ENCODE measurements at regions not wholly inside any gene's neighbourhood (a gene's known extent, or its start where the extent isn't known, plus 50 kb on each side); places are given as distances from the start of the nearest gene placed in this dataset.
"Not testable (repeated sequence)": the region's sequence is repeated elsewhere in the genome, so short reads cannot be mapped to it uniquely, and the experiment has no call there.

DNA sequence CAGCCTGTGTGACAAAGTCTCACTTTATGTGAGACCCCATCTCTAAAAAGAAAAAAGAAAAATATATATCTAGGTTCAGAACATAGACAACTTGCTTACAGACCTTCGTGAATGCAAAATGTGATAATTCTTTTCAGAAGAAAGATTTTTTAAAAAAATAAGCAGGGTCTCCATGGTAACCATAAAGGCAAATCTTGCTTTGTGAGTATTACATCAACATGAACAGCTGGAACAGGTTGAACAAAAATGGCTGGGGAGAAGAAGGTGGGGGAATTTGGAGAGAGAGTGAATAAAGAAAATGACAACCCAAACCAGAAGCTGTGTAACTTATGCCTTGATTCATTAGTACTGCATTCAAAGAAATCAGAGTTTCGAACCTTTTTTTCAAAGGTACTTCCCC is 125.2 kb upstream of the RAP2B start:
- DNase-seq, result no peak

DNA sequence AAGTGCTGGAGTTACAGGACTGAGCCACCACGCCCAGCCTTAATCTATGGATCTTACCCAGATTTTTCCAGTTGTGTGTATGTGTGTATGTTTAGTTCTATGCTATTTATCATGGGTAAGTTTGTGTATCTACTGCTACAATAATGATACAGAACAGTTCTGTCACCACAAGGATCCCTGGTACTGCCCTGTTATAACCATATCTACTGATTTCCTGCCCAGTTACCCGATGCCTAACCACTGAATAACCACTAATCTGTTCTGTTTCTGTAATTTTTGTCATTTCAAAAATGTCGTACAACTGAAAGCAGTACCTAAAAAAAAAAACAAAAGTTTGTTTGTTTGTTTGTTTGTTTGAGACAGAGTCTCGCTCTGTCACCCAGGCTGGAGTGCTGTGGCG is 123.7 kb upstream of the RAP2B start:
- no peak for DNase-seq

DNA sequence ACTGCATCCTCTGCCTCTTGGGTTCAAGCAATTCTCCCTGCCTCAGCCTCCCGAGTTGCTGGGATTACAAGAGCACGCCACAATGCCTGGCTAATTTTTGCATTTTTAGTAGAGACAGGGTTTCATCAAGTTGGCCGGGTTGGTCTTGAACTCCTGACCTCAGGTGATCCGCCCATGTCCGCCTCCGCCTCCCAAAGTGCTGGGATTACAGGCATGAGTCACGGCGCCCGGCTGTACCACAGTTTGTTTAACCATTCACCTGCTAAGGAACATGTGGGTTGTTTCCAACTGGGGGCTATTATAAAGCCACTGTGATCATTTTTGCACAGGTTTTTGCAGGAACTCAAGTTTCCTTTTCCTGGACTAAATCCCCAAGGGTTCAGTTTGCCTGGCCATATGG is 123.2 kb upstream of the RAP2B start:
- no peak for DNase-seq

DNA sequence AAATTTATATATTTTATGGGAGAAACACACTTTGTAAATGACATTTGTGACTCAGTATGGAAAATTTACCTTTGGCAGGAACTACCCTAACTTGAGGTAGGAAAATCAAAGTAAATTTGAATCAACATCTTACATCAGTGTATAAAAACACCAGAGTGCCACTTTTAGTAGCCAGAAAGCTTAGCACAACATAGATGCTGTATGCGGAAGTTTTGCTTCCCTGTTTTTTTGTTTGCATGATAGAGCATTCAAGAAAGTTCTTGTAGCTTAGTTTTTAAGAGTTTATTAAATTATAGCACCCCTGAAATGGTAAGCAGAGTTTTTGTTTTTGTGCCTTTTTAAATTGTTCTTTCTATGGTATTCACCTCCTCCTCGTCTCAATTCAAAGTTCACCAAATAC is 120.8 kb upstream of the RAP2B start:
- DNase-seq, result no peak

DNA sequence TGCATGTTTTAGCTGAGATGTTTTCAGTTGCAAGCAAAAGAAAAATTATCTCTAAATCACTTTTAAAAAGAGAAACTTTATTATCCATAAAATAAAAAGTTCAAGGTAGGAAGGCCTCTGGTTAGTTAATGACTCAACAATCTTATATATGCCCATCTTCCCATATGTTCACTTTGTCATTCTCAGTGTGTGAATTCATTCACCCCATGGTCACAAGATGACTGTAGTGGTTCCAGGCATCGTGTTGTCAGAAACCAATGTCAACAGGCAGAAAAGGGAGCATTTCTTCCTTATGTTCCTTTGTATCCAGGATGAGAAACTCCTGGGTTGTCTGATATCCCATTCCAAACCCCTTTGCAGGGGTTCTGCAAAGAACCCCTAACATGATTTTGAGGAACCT is 119.9 kb upstream of the RAP2B start:
- no peak for DNase-seq

DNA sequence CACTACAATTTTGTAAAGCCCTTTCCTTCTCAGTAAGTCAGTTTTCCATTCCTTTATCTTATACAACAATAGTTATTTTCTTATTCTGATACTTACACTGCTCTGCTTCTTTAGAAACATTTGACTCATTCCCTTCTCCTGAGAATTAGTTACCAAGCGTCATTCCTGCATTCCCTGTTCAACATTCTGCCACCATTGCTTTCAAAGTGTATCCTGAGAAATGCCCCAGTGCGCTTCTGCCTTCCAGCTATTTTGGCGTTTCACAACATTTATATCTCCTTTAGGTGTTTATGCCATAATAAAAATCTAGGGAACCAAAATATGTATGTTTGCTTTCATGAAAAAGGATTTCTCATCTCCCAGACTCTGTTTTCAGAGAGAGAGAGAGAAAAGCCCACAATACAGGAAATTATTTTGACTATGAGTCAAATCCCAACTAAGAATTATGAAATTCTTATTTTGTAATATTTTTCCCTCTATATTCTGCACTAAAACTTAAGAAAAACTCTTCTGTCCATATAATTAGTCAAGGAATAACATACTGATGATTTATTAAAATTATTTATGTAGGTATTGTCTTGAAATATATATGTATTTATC is 118.2 kb upstream of the RAP2B start:
- DNase-seq, result no peak

DNA sequence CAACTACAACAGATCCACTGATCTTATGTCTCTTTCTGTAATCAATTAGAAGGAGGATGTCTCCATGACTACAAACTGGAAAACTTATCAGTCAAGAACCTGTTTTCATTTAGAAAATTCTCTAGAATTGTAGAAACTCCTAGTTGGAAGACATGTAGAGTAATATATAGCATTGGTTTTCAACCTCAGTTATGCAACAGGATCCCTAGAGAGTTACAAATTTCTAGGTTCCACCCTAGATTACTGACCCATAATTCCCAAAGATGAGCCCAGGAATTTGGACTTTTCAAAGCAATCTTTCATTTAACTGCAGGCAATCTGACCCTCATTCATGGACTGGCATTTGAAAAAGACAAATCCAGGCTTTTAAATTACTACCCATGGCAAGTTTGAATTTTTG is 116.9 kb upstream of the RAP2B start:
- no peak for DNase-seq

DNA sequence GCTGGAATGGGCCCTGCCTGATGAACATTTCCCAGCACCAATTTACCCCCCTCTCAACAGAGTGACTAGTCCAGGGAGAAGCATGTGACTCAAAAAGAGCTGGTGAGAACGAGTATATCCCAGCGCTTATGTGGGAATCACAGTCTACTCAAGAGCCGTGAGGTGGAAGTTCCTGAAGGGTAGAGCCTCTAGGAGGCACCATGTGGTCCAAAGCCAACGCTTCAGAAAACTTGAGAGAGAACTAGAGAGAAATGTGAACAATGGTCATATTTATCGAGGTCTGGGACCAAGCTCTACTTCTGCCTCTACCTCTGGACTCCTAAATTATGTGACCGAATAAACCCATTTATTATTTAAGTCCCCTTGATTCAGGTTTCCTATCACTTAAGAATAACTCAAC is 111.0 kb upstream of the RAP2B start:
- DNase-seq, result no peak

DNA sequence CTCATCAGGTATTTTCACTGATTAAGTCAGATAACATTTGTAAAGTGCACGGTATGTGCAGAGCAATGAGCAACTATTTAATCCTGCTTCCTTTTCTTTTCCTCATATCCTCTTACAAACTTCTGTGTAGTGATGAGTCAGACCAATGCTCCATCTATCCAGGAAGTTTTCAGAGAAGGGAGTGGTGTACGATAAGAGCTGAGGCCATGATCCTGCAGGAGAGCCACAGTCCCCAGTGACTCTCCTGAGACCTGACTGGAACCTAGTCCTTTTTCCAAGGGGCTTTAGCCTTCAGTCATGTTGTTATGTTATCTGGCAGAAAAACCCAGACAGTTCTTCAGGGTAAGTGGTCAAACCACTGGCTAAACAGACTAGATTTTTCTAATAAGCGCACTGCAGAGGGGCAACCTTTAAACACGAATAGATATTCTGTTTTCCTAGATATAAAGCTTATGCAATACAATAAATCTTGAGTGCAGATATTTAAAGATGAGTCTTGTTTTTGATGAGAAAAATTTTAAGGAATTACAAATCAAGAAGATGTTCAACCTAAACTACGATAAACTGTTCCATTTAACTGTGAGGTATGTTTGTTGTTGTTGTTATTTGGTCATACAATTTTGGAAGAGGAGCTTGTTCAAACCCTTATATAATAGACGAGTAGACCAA is 110.5 kb upstream of the RAP2B start:
- DNase-seq, result no peak

DNA sequence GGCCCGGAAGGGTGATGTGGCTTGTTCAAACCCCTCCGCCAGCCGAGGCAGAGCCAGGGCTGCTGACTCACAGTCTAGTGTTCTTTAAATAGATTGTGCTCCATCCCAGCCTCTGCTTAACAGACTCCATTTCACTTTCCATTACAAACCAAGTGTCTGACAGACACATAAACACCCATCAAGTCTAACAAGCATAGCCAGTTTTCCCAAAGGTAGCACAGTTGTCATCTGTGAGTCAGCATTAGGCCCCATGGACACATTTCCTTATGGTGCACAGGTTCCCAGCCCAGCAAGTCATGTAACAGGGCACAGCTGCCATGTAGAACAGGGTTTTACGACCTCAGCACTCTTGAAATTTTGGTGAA is 109.9 kb upstream of the RAP2B start:
- no peak for DNase-seq

DNA sequence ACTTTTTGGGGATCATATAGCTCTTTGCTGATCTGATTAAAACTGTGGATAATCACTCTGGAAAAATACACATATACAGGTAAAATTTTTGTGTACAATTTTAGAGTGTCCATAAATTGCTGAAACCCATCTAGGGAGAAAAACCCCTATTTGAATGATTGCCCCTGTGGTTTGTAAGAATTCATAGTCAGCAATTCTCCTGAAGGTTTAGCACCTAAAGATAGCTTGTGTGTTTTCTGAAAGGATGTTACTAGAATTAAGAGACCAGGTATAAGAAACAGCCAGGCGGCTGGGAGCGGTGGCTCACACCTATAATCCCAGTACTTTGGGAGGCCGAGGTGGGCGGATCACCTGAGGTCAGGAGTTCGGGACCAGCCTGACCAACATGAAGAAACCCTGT is 106.8 kb upstream of the RAP2B start:
- DNase-seq, result no peak

DNA sequence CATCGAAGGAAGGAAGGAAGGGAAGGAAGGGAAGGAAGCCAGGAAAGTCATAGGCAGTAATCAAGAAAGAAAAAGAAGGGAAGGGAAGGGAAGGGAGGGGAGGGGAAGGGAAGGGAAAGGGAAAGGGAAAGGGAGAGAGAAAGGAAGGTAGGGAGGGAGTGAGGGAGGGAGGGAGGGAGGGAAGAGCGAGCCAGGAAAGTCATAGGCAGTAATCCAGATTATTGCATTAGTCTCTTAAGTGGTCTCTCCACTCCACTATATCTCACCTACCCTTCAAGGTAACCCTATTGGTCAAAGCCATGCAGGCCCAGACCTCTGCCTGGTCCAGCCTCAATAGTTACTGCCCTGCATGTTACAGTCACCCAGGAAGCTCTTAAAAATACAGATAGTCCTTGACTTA is 106.2 kb upstream of the RAP2B start:
- DNase-seq, result no peak

DNA sequence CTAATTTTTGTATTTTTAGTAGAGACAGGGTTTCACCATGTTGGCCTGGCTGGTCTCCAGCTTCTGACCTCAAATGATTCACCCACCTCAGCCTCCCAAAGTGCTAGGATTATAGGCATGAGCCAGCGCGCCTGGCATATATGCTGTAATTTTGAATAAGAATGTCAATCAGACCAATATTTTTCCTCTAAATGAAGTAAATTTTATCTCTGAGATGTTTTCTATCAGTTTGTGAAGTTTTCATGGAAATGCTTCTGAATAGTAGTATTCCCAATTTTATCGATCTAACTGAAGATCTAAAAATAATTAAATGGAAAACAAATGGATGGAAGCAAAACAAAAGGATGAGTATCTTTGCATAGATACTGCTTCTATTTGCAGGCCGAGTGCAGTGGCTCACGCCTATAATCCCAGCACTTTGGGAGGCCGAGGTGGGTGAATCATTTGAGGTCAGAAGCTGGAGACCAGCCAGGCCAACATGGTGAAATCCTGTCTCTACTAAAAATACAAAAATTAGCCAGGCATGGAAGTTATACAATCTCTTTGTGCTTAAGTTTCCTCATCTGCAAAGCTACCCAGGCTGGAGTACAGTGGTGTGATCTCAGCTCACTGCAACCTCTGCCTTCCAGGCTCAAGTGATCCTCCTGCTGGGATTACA is 103.9 kb upstream of the RAP2B start:
- DNase-seq, result not testable (repeated sequence)

DNA sequence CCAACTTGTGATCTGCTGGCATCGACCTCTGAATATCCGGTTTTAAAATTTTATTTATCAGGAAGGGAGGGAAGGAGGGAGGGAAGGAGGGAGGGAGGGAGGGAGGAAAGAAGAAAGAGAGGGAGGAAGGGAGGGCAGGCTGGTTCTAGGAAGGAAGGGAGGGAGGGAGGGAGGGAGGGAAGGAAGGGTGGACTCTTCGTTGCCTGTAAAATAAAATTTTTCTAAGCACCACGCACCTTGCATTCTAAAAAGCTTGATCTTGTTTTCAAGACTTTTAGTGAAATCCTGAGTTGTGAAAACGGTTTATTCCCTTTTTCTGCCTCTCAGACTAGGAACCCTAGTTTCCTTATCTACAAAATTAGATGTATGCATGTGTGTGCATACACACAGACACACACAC is 101.7 kb upstream of the RAP2B start:
- DNase-seq, result no peak

DNA sequence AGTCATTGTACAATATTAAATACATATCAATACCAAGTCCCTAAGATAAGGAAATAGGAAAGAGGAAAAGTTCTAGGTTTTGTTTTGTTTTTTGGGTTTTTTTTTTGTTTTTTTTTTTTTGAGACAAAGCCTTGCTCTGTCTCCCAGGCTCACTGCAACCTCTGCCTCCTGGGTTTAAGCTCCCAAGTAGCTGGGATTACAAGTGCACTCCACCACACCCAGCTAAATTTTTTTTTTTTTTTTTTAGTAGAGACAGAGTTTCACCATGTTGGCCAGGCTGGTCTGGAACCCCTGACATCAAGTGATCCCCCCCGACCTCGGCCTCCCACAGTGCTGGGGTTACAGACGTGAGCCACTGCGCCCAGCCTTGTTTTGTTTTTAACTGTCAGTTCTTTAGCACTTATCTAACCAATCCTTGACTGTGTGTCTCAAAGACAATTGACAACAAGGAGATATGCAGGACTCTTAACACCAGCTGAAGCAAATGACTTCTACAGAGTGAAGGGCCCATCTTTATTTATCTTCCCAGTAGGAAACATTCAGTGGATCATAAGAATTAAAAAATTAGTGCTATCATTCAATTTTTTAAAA is 100.0 kb upstream of the RAP2B start:
- DNase-seq, result no peak

DNA sequence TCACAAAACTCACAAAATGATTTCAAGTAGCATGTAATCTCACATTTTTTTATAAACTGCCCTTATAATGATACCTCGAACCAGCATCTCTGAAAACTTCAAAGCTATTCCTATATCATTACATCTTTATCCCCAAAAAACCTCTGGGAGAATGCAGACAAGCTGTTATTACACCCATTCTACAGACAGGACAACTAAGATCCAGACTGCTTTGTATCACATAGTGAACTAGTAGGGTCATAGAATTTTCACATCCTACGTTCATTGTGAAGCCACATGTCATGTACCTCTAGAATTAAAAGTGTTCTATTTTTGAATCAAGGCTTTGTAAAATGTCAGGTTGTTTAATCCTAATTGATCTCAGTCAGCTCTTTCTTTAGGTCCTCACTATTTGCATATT is 98.7 kb upstream of the RAP2B start:
- DNase-seq, result no peak

DNA sequence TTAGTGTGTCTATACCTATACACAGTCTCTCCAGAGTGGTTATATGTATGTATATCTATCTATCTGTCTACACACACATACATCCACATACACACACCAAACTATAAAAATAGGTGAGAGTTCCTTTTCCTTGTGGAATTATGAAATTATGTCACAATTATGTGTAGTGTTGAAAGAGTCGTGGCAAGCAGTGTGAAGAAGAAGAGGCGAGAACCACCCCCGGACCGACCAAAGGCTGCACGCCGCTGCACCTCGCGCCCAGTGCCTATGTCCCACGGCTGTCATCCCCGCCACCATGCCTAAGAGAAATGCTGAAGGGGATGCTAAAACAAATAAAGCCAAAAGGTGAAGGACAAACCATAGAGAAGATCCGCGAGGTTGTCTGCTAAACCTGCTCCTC is 95.0 kb upstream of the RAP2B start:
- DNase-seq, result no peak

DNA sequence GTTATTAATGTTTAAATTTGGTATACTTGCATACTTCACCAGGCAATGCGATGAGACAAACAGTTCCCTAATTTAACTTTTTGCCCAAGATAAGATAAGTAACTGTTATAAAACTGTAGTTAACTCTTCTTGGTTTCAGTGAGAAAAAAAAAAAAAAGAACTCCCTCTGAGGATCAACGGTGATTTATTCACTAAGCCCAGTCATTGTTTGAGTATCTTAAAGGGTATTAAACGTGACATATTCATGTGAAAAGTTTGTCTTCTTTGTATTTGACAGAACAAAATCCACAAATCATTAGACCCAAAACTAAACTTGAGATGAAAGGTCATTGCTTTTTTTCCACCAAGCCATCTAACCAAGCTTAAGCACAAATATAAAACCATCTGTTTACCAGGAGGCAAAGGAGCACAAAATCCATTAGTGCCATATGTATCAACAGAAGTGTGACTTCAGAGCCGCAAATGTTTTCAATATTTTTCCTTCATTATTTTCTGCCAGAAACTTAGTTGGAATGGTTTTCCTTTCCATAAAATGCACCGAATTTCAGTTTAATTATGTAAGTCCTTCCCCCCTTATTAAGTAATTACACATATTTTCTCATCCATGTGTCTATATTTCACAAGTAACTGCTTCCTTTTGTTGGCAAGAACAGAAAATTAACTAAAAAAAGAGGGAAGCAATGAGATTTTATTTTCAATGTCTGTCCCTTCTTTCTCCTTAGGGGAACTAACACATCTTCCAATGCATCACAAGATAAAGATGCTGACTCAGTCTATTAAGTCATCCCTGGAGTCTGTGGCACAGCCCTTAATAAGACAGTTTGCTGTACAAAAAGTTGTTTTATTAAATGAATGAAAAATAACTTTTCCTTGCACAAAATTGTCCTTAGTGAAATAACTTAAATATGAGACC is 92.2 kb upstream of the RAP2B start:
- no peak for DNase-seq

DNA sequence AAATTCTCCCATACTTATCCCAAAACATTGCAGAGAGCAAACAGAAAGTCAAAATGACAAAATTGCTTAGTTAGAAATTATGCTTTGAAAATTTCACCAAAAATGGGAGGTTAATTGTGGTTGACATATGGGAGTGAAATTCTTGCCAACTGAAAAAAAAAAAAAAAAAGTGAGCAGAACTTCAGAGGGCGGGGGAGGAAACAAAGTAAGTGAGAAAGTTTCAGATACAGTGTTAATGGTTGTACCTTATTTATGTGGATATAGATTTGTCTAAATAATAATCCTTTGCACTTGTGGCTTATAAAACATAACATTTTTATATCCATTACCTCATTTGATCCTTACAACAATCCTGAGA is 91.5 kb upstream of the RAP2B start:
- DNase-seq, result no peak

DNA sequence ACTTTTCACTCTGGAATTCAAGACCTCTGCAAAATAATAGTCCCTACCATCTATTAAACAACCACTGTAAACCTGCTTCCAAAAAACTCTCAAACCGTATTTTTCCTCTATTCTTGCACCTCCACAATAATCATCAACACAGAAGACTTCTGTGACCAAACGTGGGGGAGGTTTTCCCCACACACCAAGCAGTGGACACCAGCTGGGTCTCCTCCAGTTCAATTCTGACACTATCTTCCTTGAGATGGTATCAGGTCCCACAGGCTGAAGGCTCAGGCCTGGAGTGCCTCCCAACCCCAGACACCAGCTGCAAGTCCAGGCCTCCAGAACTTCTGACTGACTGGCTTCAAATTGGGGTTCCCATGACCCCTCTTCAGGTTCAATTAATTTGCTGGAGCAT is 89.6 kb upstream of the RAP2B start:
- no peak for DNase-seq

DNA sequence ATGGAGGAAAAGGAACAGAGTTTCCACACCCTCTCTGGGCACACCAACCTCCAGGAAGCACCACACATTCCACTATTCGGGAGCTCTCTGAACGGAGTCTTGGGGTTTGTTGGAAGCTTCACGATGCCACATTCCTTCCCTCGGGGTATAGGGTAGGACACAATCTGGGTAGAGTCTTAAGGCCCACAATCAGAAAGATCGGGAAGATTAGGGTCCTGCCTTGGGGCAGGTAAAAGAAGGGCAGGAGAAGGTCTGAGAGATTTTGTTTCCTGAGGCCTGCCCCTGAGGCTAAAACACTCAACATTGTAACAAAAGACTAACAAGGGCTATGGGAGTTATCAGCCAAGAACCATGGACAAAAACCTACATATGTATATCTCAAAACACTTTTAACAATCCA is 89.2 kb upstream of the RAP2B start:
- no peak for DNase-seq

DNA sequence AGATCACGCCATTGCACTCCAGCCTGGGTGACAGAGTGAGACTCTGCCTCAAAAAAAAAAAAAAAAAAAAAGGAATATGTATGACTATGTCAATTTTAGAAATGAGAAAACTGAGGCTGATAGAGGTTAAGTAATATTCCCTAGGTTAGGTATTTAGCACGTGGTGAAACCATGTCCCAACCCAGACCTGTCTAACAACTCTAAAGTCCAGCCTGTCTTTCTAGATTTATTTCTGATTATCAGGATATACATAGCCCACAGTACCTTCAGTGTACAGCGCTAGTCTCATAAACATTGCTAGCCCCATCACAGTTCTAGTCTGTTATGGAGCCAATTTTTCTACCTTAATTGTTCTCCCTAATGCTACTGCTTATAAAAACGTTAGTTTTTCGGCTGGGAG is 88.4 kb upstream of the RAP2B start:
- DNase-seq, result no peak

DNA sequence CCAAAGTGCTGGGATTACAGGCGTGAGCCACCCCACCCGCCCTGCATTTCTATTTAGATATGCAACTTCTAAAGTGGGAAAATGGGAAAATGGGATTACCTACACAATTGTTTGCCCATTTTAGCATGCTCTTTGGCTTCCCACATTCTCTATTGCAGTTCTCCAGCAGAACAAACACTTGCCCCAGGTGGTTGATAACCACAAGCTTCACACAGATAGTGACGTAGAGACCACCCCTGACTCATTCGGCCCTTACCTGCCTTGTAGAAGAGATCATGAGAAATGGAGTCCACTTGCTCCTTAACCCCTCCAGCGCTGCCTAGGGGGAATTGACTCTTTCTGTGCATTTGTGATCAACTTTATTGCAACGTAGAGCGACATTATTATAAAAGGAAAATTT is 83.2 kb upstream of the RAP2B start:
- DNase-seq, result no peak

DNA sequence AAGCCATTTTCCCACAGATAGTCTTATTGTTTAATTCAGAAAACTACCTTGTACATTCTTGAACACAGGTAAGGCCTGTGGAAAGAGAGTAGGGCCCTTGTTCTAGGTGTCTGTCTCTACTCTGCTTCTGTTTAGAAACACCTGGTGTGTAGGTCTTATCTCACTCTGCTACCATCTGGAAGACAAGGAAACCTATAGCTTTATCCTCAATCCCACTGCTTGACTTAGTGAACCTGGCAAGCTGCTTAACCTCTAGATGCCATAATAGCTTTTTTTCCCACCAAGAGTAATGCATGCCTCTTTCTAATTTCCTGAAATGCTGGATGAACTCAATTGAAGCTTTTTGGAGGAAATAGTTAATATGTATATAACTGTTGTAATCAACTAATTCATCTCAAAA is 82.6 kb upstream of the RAP2B start:
- no peak for DNase-seq

Data from NCI-H1105 (cell line).